ENCODE measurements at regions not wholly inside any gene's neighbourhood (a gene's known extent, or its start where the extent isn't known, plus 50 kb on each side); places are given as distances from the start of the nearest gene placed in this dataset.

- TF ChIP-seq CTCF (IDR thresholded peaks at IDR 0.05) (no peak), POLR2AphosphoS5 (IDR thresholded peaks at IDR 0.05; ENCODE audit: insufficient read depth in 1 of 2, low read depth in 1 of 2) (no peak)
Observed at GRCh38 chr5:152171888-152172287, 233.2 kb downstream of the NMUR2 start.

All from vagina (tissue), 2 donors.